ENCODE measurements at regions not wholly inside any gene's neighbourhood (a gene's known extent, or its start where the extent isn't known, plus 50 kb on each side); places are given as distances from the start of the nearest gene placed in this dataset.

GRCh38 chr1:101300916-101301315 is 64.1 kb downstream of the S1PR1 start:
- no peak for DNase-seq
- H3K36me3 ChIP-seq = peaks cover 0 to 18% (median 0%) of the 10 kb centered on the region in 6 donors
- peaks cover 0 to 12% (median 5%) of the 10 kb centered on the region in 6 donors for H3K4me1 ChIP-seq
- H3K27ac ChIP-seq = no peak overlapping the region
- H3K9me3 ChIP-seq = no peaks in the 10 kb centered on the region
- H3K27me3 ChIP-seq (replicated peaks in 1 of 7) = no peaks in the 10 kb centered on the region
- 79 to 88% (median 83%) methylated on average over 7 of the region's 7 CpGs for WGBS, 5 donors
- H3K4me3 ChIP-seq = no peak overlapping the region
- intact Hi-C loops (cut with DNase I; ENCODE audit: low total_unique reads) = no loop called here
- TF ChIP-seq, protein P1, sequence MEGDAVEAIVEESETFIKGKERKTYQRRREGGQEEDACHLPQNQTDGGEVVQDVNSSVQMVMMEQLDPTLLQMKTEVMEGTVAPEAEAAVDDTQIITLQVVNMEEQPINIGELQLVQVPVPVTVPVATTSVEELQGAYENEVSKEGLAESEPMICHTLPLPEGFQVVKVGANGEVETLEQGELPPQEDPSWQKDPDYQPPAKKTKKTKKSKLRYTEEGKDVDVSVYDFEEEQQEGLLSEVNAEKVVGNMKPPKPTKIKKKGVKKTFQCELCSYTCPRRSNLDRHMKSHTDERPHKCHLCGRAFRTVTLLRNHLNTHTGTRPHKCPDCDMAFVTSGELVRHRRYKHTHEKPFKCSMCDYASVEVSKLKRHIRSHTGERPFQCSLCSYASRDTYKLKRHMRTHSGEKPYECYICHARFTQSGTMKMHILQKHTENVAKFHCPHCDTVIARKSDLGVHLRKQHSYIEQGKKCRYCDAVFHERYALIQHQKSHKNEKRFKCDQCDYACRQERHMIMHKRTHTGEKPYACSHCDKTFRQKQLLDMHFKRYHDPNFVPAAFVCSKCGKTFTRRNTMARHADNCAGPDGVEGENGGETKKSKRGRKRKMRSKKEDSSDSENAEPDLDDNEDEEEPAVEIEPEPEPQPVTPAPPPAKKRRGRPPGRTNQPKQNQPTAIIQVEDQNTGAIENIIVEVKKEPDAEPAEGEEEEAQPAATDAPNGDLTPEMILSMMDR (IDR thresholded peaks at IDR 0.05 in 8 of 11, conservative IDR thresholded peaks at IDR 0.05 in 3 of 11) = no peak
- TF ChIP-seq POLR2AphosphoS5 (IDR thresholded peaks at IDR 0.05) (no peak), POLR2A (IDR thresholded peaks at IDR 0.05) (no peak)

- Histone ChIP-seq H3K36me3 (peaks cover 0 to 21% (median 0%) of the 10 kb centered on the region in 6 donors), H3K4me1 (peaks cover 0 to 12% (median 5%) of the 10 kb centered on the region in 6 donors), H3K4me3 (no peak overlapping the region), H3K9me3 (no peaks in the 10 kb centered on the region), H3K27ac (no peak overlapping the region), H3K27me3 (replicated peaks in 1 of 7) (no peaks in the 10 kb centered on the region)
- DNase-seq = no peak
- 77 to 81% (median 80%) methylated on average over 6 of the region's 6 CpGs for WGBS, 5 donors
- no peak for TF ChIP-seq POLR2AphosphoS5 (IDR thresholded peaks at IDR 0.05)
- TF ChIP-seq POLR2A (IDR thresholded peaks at IDR 0.05) = no peak
- TF ChIP-seq, protein P1 (IDR thresholded peaks at IDR 0.05 in 8 of 11, conservative IDR thresholded peaks at IDR 0.05 in 3 of 11) = no peak
- intact Hi-C loops (cut with DNase I; ENCODE audit: low total_unique reads) = no loop called here
Measured at GRCh38 chr1:101301446-101302057, 64.7 kb downstream of the S1PR1 start.

- Histone ChIP-seq H3K4me1 (peaks cover 0 to 16% (median 11%) of the 10 kb centered on the region in 6 donors), H3K27me3 (replicated peaks in 1 of 7) (no peaks in the 10 kb centered on the region), H3K27ac (peak overlapping the region in 4 of 8 donors; percentile 0 to 25 (median 11)), H3K36me3 (peaks cover 0 to 13% (median 0%) of the 10 kb centered on the region in 6 donors), H3K4me3 (no peak overlapping the region), H3K9me3 (no peaks in the 10 kb centered on the region)
- intact Hi-C loops (cut with DNase I; ENCODE audit: low total_unique reads) = no loop called here
- DNase-seq = no peak
- 59 to 81% (median 68%) methylated on average over 3 of the region's 3 CpGs for WGBS, 5 donors
- TF ChIP-seq POLR2A (IDR thresholded peaks at IDR 0.05) = no peak
- peak in 1 of 3 donors; percentile 20 for TF ChIP-seq POLR2AphosphoS5 (IDR thresholded peaks at IDR 0.05)
- TF ChIP-seq, protein P1 (IDR thresholded peaks at IDR 0.05 in 8 of 11, conservative IDR thresholded peaks at IDR 0.05 in 3 of 11) = no peak
Measured at GRCh38 chr1:101302831-101303511, 66.2 kb downstream of the S1PR1 start.
